ENCODE measurements at regions not wholly inside any gene's neighbourhood (a gene's known extent, or its start where the extent isn't known, plus 50 kb on each side); places are given as distances from the start of the nearest gene placed in this dataset.

- TF ChIP-seq POLR2A (IDR thresholded peaks at IDR 0.05) (no peak), CTCF (IDR thresholded peaks at IDR 0.05 in 4 of 5, conservative IDR thresholded peaks at IDR 0.05 in 1 of 5) (no peak)
These were observed 168.0 kb upstream of the DAB1 start for GRCh38 chr1:57591842-57592241.
